ENCODE measurements at regions not wholly inside any gene's neighbourhood (a gene's known extent, or its start where the extent isn't known, plus 50 kb on each side); places are given as distances from the start of the nearest gene placed in this dataset.

DNA sequence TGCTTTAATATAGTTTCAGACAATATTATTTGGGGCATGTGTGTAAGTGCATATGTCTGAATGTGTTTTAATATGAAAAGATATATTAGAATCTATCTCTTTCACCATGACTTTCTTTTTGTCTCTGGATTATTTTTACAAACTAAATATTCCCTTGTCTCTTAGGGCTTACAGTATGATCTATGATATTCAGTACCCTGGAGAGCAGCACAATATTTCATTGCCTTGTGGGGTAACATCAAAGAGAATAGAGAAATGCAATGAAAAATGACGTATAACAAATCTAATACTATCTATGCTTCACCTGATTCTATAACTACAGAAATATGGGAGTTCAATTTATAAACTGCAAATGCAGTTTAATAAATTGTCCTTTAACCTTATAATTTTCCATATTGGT lies 2084.5 kb downstream of the MRPL39 start:
- FAIRE-seq (no peak), DNase-seq (ENCODE audit: low read depth, low spot score) (no peak)
- H2AFZ ChIP-seq (ENCODE audit: control insufficient read depth, low read length): no peak overlapping the region
- H3K79me2 ChIP-seq (ENCODE audit: control insufficient read depth, insufficient read depth, low read length): no peaks in the 10 kb centered on the region
- H3K4me1 ChIP-seq (ENCODE audit: control insufficient read depth, extremely low read depth, insufficient read depth, low read length): no peaks in the 10 kb centered on the region
- no peaks in the 10 kb centered on the region for H3K27me3 ChIP-seq (ENCODE audit: control insufficient read depth, extremely low read depth, insufficient read depth, low read length)
- H3K4me3 ChIP-seq (ENCODE audit: control insufficient read depth in 2 of 3, extremely low read depth in 1 of 3, insufficient read depth in 2 of 3, low read depth in 1 of 3, low read length in 3 of 3): no peak overlapping the region
- TF ChIP-seq, protein P1, sequence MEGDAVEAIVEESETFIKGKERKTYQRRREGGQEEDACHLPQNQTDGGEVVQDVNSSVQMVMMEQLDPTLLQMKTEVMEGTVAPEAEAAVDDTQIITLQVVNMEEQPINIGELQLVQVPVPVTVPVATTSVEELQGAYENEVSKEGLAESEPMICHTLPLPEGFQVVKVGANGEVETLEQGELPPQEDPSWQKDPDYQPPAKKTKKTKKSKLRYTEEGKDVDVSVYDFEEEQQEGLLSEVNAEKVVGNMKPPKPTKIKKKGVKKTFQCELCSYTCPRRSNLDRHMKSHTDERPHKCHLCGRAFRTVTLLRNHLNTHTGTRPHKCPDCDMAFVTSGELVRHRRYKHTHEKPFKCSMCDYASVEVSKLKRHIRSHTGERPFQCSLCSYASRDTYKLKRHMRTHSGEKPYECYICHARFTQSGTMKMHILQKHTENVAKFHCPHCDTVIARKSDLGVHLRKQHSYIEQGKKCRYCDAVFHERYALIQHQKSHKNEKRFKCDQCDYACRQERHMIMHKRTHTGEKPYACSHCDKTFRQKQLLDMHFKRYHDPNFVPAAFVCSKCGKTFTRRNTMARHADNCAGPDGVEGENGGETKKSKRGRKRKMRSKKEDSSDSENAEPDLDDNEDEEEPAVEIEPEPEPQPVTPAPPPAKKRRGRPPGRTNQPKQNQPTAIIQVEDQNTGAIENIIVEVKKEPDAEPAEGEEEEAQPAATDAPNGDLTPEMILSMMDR (optimal IDR thresholded peaks at IDR 0.05 in 1 of 3, IDR thresholded peaks at IDR 0.05 in 1 of 3, conservative IDR thresholded peaks at IDR 0.05 in 1 of 3; ENCODE audit: extremely low read depth in 1 of 3, insufficient read depth in 2 of 3, low read length in 3 of 3): no peak
- TF ChIP-seq EZH2 (IDR thresholded peaks at IDR 0.05; ENCODE audit: low read length): no peak
- no peak overlapping the region for H3K4me2 ChIP-seq (ENCODE audit: control insufficient read depth, extremely low read depth, insufficient read depth, low read depth, low read length)
- peaks cover 4% of the 10 kb centered on the region for H3K9me3 ChIP-seq (ENCODE audit: control insufficient read depth, low read depth, low read length)
- dilution Hi-C loops (cut with MboI; ENCODE audit: extremely low pct_ligation_motif_present, low sequenced_read_pairs): no loop called here
- no peaks in the 10 kb centered on the region for H3K9me1 ChIP-seq (ENCODE audit: control insufficient read depth, extremely low read depth, insufficient read depth, low read length)
- H4K20me1 ChIP-seq (ENCODE audit: control insufficient read depth, extremely low read depth, insufficient read depth, low read length): no peaks in the 10 kb centered on the region
- no peak overlapping the region for H3K9ac ChIP-seq (ENCODE audit: control insufficient read depth, extremely low read depth, insufficient read depth, low read length)
- H3K36me3 ChIP-seq (ENCODE audit: control insufficient read depth in 2 of 2, extremely low read depth in 1 of 2, insufficient read depth in 2 of 2, low read length in 2 of 2): no peaks in the 10 kb centered on the region
- H3K27ac ChIP-seq (ENCODE audit: control insufficient read depth, insufficient read depth, low read length): no peak overlapping the region

DNA sequence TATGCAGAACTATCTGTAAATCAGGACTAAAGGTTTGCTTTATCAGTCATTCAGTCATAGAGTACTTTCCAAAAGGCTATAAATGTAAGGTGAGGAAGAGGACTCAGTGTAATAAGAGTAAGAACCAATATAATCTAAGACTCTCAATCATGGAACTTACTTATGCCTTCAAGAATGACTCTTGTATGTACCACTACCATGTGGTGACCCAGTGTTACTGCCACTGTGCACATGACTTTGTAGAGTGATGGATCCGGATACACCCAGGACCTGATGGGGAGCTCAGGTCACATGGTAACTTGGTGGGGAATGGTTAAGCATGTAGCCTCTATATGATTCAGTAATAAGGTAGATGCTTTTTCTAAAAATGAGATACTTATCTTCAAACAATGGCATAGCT lies 2099.8 kb downstream of the MRPL39 start:
- no peaks in the 10 kb centered on the region for H3K9me3 ChIP-seq (ENCODE audit: control insufficient read depth, low read depth, low read length)
- TF ChIP-seq, protein P1 (optimal IDR thresholded peaks at IDR 0.05 in 1 of 3, IDR thresholded peaks at IDR 0.05 in 1 of 3, conservative IDR thresholded peaks at IDR 0.05 in 1 of 3; ENCODE audit: extremely low read depth in 1 of 3, insufficient read depth in 2 of 3, low read length in 3 of 3): no peak
- no peak for TF ChIP-seq EZH2 (IDR thresholded peaks at IDR 0.05; ENCODE audit: low read length)
- dilution Hi-C loops (cut with MboI; ENCODE audit: extremely low pct_ligation_motif_present, low sequenced_read_pairs): no loop called here
- H3K9me1 ChIP-seq (ENCODE audit: control insufficient read depth, extremely low read depth, insufficient read depth, low read length): no peaks in the 10 kb centered on the region
- H2AFZ ChIP-seq (ENCODE audit: control insufficient read depth, low read length): no peak overlapping the region
- no peaks in the 10 kb centered on the region for H3K27me3 ChIP-seq (ENCODE audit: control insufficient read depth, extremely low read depth, insufficient read depth, low read length)
- DNase-seq (ENCODE audit: low read depth, low spot score) (no peak), FAIRE-seq (no peak)
- H3K79me2 ChIP-seq (ENCODE audit: control insufficient read depth, insufficient read depth, low read length): no peaks in the 10 kb centered on the region
- H3K4me3 ChIP-seq (ENCODE audit: control insufficient read depth in 2 of 3, extremely low read depth in 1 of 3, insufficient read depth in 2 of 3, low read depth in 1 of 3, low read length in 3 of 3): no peak overlapping the region
- H3K4me1 ChIP-seq (ENCODE audit: control insufficient read depth, extremely low read depth, insufficient read depth, low read length): no peaks in the 10 kb centered on the region
- no peak overlapping the region for H3K4me2 ChIP-seq (ENCODE audit: control insufficient read depth, extremely low read depth, insufficient read depth, low read depth, low read length)
- H3K27ac ChIP-seq (ENCODE audit: control insufficient read depth, insufficient read depth, low read length): no peak overlapping the region
- H3K9ac ChIP-seq (ENCODE audit: control insufficient read depth, extremely low read depth, insufficient read depth, low read length): no peak overlapping the region
- no peaks in the 10 kb centered on the region for H4K20me1 ChIP-seq (ENCODE audit: control insufficient read depth, extremely low read depth, insufficient read depth, low read length)
- H3K36me3 ChIP-seq (ENCODE audit: control insufficient read depth in 2 of 2, extremely low read depth in 1 of 2, insufficient read depth in 2 of 2, low read length in 2 of 2): no peaks in the 10 kb centered on the region

All from keratinocyte (primary cell).